HCT116 (cell line): ENCODE measurements at regions not wholly inside any gene's neighbourhood (a gene's known extent, or its start where the extent isn't known, plus 50 kb on each side); places are given as distances from the start of the nearest gene placed in this dataset.
A peak's percentile ranks its signal among the peaks of the same experiment; 100 is the strongest.

Source experiments
- ATAC-seq: fragments of 200-7000 bp; cut with Tn5 transposase; 2 replicates; pipeline ENCODE4 v1.9.1; 2020; ENCODE audit warnings: mild to moderate bottlenecking, moderate library complexity
- BruUV-seq: library from RNA; stranded (reverse); fragments of 400-500 nt; replicated peaks from 2 replicates; lab custom pipeline; 2021; lab: Mats Ljungman, UMichigan
- CTCF ChIA-PET: fragments of 300-600 bp; sonication (Branson Sonifier 250); formaldehyde crosslinking; loops from one replicate; lab custom pipeline; 2021; ENCODE audit warnings: antibody characterized with exemption; lab: Charles Lee
- POLR2A ChIA-PET: fragments of 300-600, 350-600 bp; sonication (Branson Sonifier 250); formaldehyde crosslinking; loops from one replicate; lab custom pipeline; 2021; ENCODE audit warnings: antibody characterized with exemption; lab: Charles Lee
- RAD21 ChIA-PET, 2 experiments: fragments of 300-600 bp; sonication (Branson Sonifier 250); formaldehyde crosslinking; loops; one replicate each; lab custom pipeline; 2023; ENCODE audit warnings: low total read pairs in 2 of 2; ENCODE audit not compliant: uncharacterized antibody in 2 of 2, unreplicated experiment in 2 of 2, low non-redundant PET in 1 of 2; lab: Charles Lee
- DNase-seq: peaks from one replicate; pipeline ENCODE4 v3.0.0-alpha.2; 2010; ENCODE audit warnings: low read depth, low spot score
- H2AFZ ChIP-seq: fragments of 200-600 bp; shearing (Covaris generic), sonication (generic); 2 replicates; pipeline ENCODE4 v1.6.1; 2017; ENCODE audit warnings: low read depth, mixed run types, mixed read lengths, antibody characterized with exemption, low read length; ENCODE audit not compliant: poor library complexity, severe bottlenecking
- H3K27ac ChIP-seq: 2 replicates; pipeline ENCODE4 v1.5.1; 2012; ENCODE audit warnings: low read depth, low read length
- H3K27me3 ChIP-seq: fragments of 200-600 bp; sonication (generic); 2 replicates; pipeline ENCODE4 v1.6.1; 2016; ENCODE audit warnings: mixed run types, low read length, mixed read lengths; ENCODE audit not compliant: insufficient read depth
- H3K36me3 ChIP-seq, 2 experiments: fragments of 200-500 bp in 1 of 2; fragments of 200-600 bp in 1 of 2; sonication (Bioruptor generic) in 1 of 2; sonication (generic) in 1 of 2; 2 replicates each; pipeline versions ENCODE4 v1.5.1 to v1.6.1; 2014 to 2016; ENCODE audit warnings: low read length in 2 of 2, inconsistent platforms in 1 of 2, mixed read lengths in 1 of 2, mixed run types in 1 of 2; ENCODE audit not compliant: insufficient read depth in 2 of 2, control insufficient read depth in 1 of 2
- H3K4me1 ChIP-seq, 2 experiments: fragments of 200-600 bp in 1 of 2; sonication (generic) in 1 of 2; 2 replicates each; pipeline versions ENCODE4 v1.5.1 to v1.6.1; 2012 to 2017; ENCODE audit warnings: low read length in 2 of 2, inconsistent platforms in 1 of 2, mild to moderate bottlenecking in 1 of 2, mixed read lengths in 1 of 2, mixed run types in 1 of 2, moderate library complexity in 1 of 2; ENCODE audit not compliant: insufficient read depth in 2 of 2, control insufficient read depth in 1 of 2
- H3K4me2 ChIP-seq: fragments of 200-600 bp; sonication (generic); 2 replicates; pipeline ENCODE4 v1.6.1; 2017; ENCODE audit warnings: mixed run types, low read length, mixed read lengths
- H3K4me3 ChIP-seq, 2 experiments: fragments of 200-600 bp in 1 of 2; sonication (generic) in 1 of 2; replicated peaks in 1 of 2; 2 replicates each; pipeline ENCODE4 v1.5.1; 2011 to 2016; ENCODE audit warnings: low read length in 2 of 2, control low read depth in 1 of 2, low read depth in 1 of 2, mild to moderate bottlenecking in 1 of 2, mixed read lengths in 1 of 2, mixed run types in 1 of 2
- H3K79me2 ChIP-seq: fragments of 200-600 bp; sonication (generic); 2 replicates; pipeline ENCODE4 v1.6.1; 2017; ENCODE audit warnings: mild to moderate bottlenecking, mixed run types, low read length, moderate library complexity, mixed read lengths; ENCODE audit not compliant: insufficient read depth
- H3K9ac ChIP-seq: fragments of 200-600 bp; sonication (generic); 2 replicates; pipeline ENCODE4 v1.6.1; 2016; ENCODE audit warnings: low read length, mixed read lengths
- H3K9me2 ChIP-seq: fragments of 200-600 bp; sonication (generic), shearing (Covaris generic); 2 replicates; pipeline ENCODE4 v1.6.1; 2017; ENCODE audit warnings: mixed run types, mild to moderate bottlenecking, moderate library complexity; ENCODE audit not compliant: insufficient read depth
- H3K9me3 ChIP-seq, 2 experiments: fragments of 200-500 bp in 1 of 2; fragments of 200-600 bp in 1 of 2; sonication (Bioruptor generic) in 1 of 2; sonication (generic) in 1 of 2; 2 replicates each; pipeline ENCODE4 v1.6.1; 2014 to 2017; ENCODE audit warnings: low read length in 2 of 2, mixed read lengths in 2 of 2, inconsistent platforms in 1 of 2, low read depth in 1 of 2, mild to moderate bottlenecking in 1 of 2, mixed run types in 1 of 2, moderate library complexity in 1 of 2; ENCODE audit not compliant: control insufficient read depth in 1 of 2, insufficient read depth in 1 of 2
- H4K20me1 ChIP-seq: fragments of 200-600 bp; sonication (generic), shearing (Covaris generic); 2 replicates; pipeline ENCODE4 v1.6.1; 2017; ENCODE audit warnings: mixed run types, mild to moderate bottlenecking, moderate library complexity; ENCODE audit not compliant: insufficient read depth
- CBX3 ChIP-seq: IDR thresholded peaks from 2 replicates; pipeline ENCODE4 v1.6.1; 2012; ENCODE audit warnings: low read depth
- EGR1 ChIP-seq: IDR thresholded peaks from 2 replicates; pipeline ENCODE4 v1.6.1; 2012; ENCODE audit warnings: low read depth
- ELF1 ChIP-seq: IDR thresholded peaks from 2 replicates; pipeline ENCODE4 v1.6.1; 2012; ENCODE audit warnings: low read depth, borderline replicate concordance
- EZH2phosphoT487 ChIP-seq: fragments of 200-600 bp; IDR thresholded peaks from 2 replicates; pipeline ENCODE4 v1.6.1; 2018; ENCODE audit warnings: antibody characterized with exemption, borderline replicate concordance
- POLR2A ChIP-seq: IDR thresholded peaks from 2 replicates; pipeline ENCODE4 v1.7.0; 2011; ENCODE audit warnings: borderline replicate concordance; ENCODE audit not compliant: insufficient read depth, insufficient read length; ENCODE audit errors: extremely low read depth
- RAD21 ChIP-seq: IDR thresholded peaks from 2 replicates; pipeline ENCODE4 v1.6.1; 2012; ENCODE audit warnings: low read depth, mild to moderate bottlenecking
- SP1 ChIP-seq: IDR thresholded peaks from 2 replicates; pipeline ENCODE4 v1.6.1; 2012; ENCODE audit warnings: low read depth
- SRF ChIP-seq: IDR thresholded peaks from 2 replicates; pipeline ENCODE4 v1.6.1; 2012; ENCODE audit warnings: low read depth
- intact Hi-C: fragments of 100-400 bp; cut with micrococcal nuclease; formaldehyde crosslinking; loops from 2 replicates; pipeline ENCODE4 v1.10.0; 2022
- TF ChIP-seq, protein P1 (sequence below): IDR thresholded peaks from 2 replicates; pipeline ENCODE4 v1.6.1; 2011; ENCODE audit warnings: mild to moderate bottlenecking, low read length, moderate library complexity; ENCODE audit not compliant: insufficient replicate concordance; ENCODE audit errors: extremely low read depth

DNA sequence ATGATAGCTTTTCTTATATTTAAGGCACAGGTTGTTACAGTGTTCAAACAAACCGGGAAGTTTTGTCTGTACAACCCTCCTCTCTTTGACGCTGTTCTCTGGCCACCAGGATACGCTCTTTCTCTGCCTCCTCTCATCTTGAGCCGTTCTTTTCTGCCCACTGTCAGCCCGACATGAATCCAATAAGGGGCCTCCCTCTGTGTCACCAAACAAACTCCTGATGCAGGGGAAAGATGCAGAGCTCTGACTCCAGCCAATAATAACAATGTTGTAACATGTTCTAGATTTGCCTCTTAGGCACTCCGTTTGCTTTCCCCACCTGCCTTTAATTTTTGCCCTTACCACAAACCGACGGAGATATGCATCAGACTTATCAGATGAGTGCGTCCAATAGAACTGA is 449.3 kb downstream of the SLC4A3 start:
- POLR2A ChIA-PET: no interaction called here
- H3K36me3 ChIP-seq: peaks cover 0 to 18% of the 10 kb centered on the region in 2 experiments; a peak in 1 of 4 replicates
- H3K79me2 ChIP-seq: no peaks in the 10 kb centered on the region
- no peaks in the 10 kb centered on the region for H3K4me1 ChIP-seq
- TF ChIP-seq RAD21: peak; percentile 24; the same call in 1 of the 2 replicates
- TF ChIP-seq, protein P1, sequence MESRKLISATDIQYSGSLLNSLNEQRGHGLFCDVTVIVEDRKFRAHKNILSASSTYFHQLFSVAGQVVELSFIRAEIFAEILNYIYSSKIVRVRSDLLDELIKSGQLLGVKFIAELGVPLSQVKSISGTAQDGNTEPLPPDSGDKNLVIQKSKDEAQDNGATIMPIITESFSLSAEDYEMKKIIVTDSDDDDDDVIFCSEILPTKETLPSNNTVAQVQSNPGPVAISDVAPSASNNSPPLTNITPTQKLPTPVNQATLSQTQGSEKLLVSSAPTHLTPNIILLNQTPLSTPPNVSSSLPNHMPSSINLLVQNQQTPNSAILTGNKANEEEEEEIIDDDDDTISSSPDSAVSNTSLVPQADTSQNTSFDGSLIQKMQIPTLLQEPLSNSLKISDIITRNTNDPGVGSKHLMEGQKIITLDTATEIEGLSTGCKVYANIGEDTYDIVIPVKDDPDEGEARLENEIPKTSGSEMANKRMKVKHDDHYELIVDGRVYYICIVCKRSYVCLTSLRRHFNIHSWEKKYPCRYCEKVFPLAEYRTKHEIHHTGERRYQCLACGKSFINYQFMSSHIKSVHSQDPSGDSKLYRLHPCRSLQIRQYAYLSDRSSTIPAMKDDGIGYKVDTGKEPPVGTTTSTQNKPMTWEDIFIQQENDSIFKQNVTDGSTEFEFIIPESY: no peak
- no peak for TF ChIP-seq ELF1
- TF ChIP-seq CBX3: no peak
- TF ChIP-seq EGR1: no peak
- TF ChIP-seq, all 23 proteins: peak for 1
- no peak overlapping the region for H3K9ac ChIP-seq
- no peaks in the 10 kb centered on the region for H3K9me2 ChIP-seq
- no peaks in the 10 kb centered on the region for H3K9me3 ChIP-seq
- ChIA-PET CTCF (no interaction called here), RAD21 (no interaction called here)
- no peak overlapping the region for H3K27ac ChIP-seq
- H3K4me2 ChIP-seq: no peak overlapping the region
- no peak overlapping the region for H3K4me3 ChIP-seq
- H4K20me1 ChIP-seq: no peaks in the 10 kb centered on the region; the same call in 1 of the 2 replicates
- no peaks in the 10 kb centered on the region for H3K27me3 ChIP-seq
- BruUV-seq: no TSS peak
- no peak for DNase-seq
- no peak for ATAC-seq
- no peak overlapping the region for H2AFZ ChIP-seq
- intact Hi-C loops: no loop called here

GRCh38 chr2:220077488-220077887 is 450.1 kb downstream of the SLC4A3 start:
- Histone ChIP-seq H3K9me3 (no peaks in the 10 kb centered on the region), H3K4me2 (no peak overlapping the region), H3K4me3 (no peak overlapping the region), H4K20me1 (no peaks in the 10 kb centered on the region; the same call in 1 of the 2 replicates), H3K9me2 (no peaks in the 10 kb centered on the region), H3K27ac (no peak overlapping the region), H3K36me3 (peaks cover 0 to 15% of the 10 kb centered on the region in 2 experiments; a peak in 2 of 4 replicates), H3K4me1 (no peaks in the 10 kb centered on the region), H3K27me3 (no peaks in the 10 kb centered on the region), H2AFZ (no peak overlapping the region), H3K79me2 (no peaks in the 10 kb centered on the region), H3K9ac (no peak overlapping the region)
- CTCF ChIA-PET: no interaction called here
- POLR2A ChIA-PET: no interaction called here
- DNase-seq: no peak
- RAD21 ChIA-PET: no interaction called here
- intact Hi-C loops: no loop called here
- TF ChIP-seq EZH2phosphoT487 (no peak), EGR1 (no peak), SP1 (no peak), SRF (no peak), POLR2A (no peak)
- no TSS peak for BruUV-seq
- ATAC-seq: no peak
